ENCODE measurements at regions not wholly inside any gene's neighbourhood (a gene's known extent, or its start where the extent isn't known, plus 50 kb on each side); places are given as distances from the start of the nearest gene placed in this dataset.

GRCh38 chr4:151820004-151820403, 59.2 kb upstream of the GATB start:
- TF ChIP-seq POLR2A (IDR thresholded peaks at IDR 0.05) = no peak
- no peak for TF ChIP-seq CTCF (IDR thresholded peaks at IDR 0.05)
